ENCODE measurements at regions not wholly inside any gene's neighbourhood (a gene's known extent, or its start where the extent isn't known, plus 50 kb on each side); places are given as distances from the start of the nearest gene placed in this dataset.

- H3K27ac ChIP-seq (ENCODE audit: low read depth in 1 of 2, low read length in 1 of 2) = no peak overlapping the region
These were observed 76.5 kb upstream of the ALDH1A1 start for GRCh38 chr9:73029346-73029745.

GRCh38 chr9:73026375-73026774 lies 73.5 kb upstream of the ALDH1A1 start:
- WGBS = 88% methylated on average over 5 of the region's 5 CpGs
- no peak overlapping the region for H3K4me3 ChIP-seq (ENCODE audit: low read length in 2 of 2)
- no peaks in the 10 kb centered on the region for H3K4me1 ChIP-seq (ENCODE audit: control insufficient read depth in 2 of 2, insufficient read depth in 2 of 2, low read length in 2 of 2)
- no peak for DNase-seq (ENCODE audit: low read depth in 6 of 9, low spot score in 9 of 9)
- H3K27me3 ChIP-seq (ENCODE audit: control insufficient read depth in 2 of 2, insufficient read depth in 1 of 2, low read length in 1 of 2) = no peaks in the 10 kb centered on the region
- H3K27ac ChIP-seq (ENCODE audit: low read depth in 1 of 2, low read length in 1 of 2) = no peak overlapping the region
- H3K9me3 ChIP-seq (ENCODE audit: control insufficient read depth in 2 of 2, insufficient read depth in 1 of 2, low read length in 1 of 2) = no peaks in the 10 kb centered on the region
- H3K36me3 ChIP-seq (ENCODE audit: control insufficient read depth in 2 of 2, insufficient read depth in 2 of 2, low read length in 1 of 2) = no peaks in the 10 kb centered on the region

More at GRCh38 chr9:73029346-73029745, 76.5 kb upstream of the ALDH1A1 start:
- Histone ChIP-seq H3K9me3 (ENCODE audit: control insufficient read depth in 2 of 2, insufficient read depth in 1 of 2, low read length in 1 of 2) (no peaks in the 10 kb centered on the region), H3K4me3 (ENCODE audit: low read length in 2 of 2) (no peak overlapping the region), H3K27me3 (ENCODE audit: control insufficient read depth in 2 of 2, insufficient read depth in 1 of 2, low read length in 1 of 2) (no peaks in the 10 kb centered on the region), H3K4me1 (ENCODE audit: control insufficient read depth in 2 of 2, insufficient read depth in 2 of 2, low read length in 2 of 2) (no peaks in the 10 kb centered on the region), H3K36me3 (ENCODE audit: control insufficient read depth in 2 of 2, insufficient read depth in 2 of 2, low read length in 1 of 2) (no peaks in the 10 kb centered on the region)
- no peak for DNase-seq (ENCODE audit: low read depth in 6 of 9, low spot score in 9 of 9)

- no peaks in the 10 kb centered on the region for H3K27me3 ChIP-seq (ENCODE audit: control insufficient read depth in 2 of 2, insufficient read depth in 1 of 2, low read length in 1 of 2)
- 98% methylated on average over 6 of the region's 6 CpGs for WGBS
- H3K4me1 ChIP-seq (ENCODE audit: control insufficient read depth in 2 of 2, insufficient read depth in 2 of 2, low read length in 2 of 2) = no peaks in the 10 kb centered on the region
- H3K27ac ChIP-seq (ENCODE audit: low read depth in 1 of 2, low read length in 1 of 2) = no peak overlapping the region
- no peaks in the 10 kb centered on the region for H3K9me3 ChIP-seq (ENCODE audit: control insufficient read depth in 2 of 2, insufficient read depth in 1 of 2, low read length in 1 of 2)
- no peak overlapping the region for H3K4me3 ChIP-seq (ENCODE audit: low read length in 2 of 2)
- no peaks in the 10 kb centered on the region for H3K36me3 ChIP-seq (ENCODE audit: control insufficient read depth in 2 of 2, insufficient read depth in 2 of 2, low read length in 1 of 2)
- DNase-seq (ENCODE audit: low read depth in 6 of 9, low spot score in 9 of 9) = no peak
These were observed 71.8 kb upstream of the ALDH1A1 start for GRCh38 chr9:73024601-73025034.

- no peaks in the 10 kb centered on the region for H3K9me3 ChIP-seq (ENCODE audit: control insufficient read depth in 2 of 2, insufficient read depth in 1 of 2, low read length in 1 of 2)
- H3K36me3 ChIP-seq (ENCODE audit: control insufficient read depth in 2 of 2, insufficient read depth in 2 of 2, low read length in 1 of 2) = no peaks in the 10 kb centered on the region
- WGBS = 9% methylated on average over 7 of the region's 7 CpGs
- DNase-seq (ENCODE audit: low read depth in 6 of 9, low spot score in 9 of 9) = peak in 8 of 9 donors; percentile 11 to 68 (median 28)
- no peak overlapping the region for H3K4me3 ChIP-seq (ENCODE audit: low read length in 2 of 2)
- no peaks in the 10 kb centered on the region for H3K4me1 ChIP-seq (ENCODE audit: control insufficient read depth in 2 of 2, insufficient read depth in 2 of 2, low read length in 2 of 2)
- H3K27me3 ChIP-seq (ENCODE audit: control insufficient read depth in 2 of 2, insufficient read depth in 1 of 2, low read length in 1 of 2) = no peaks in the 10 kb centered on the region
- H3K27ac ChIP-seq (ENCODE audit: low read depth in 1 of 2, low read length in 1 of 2) = no peak overlapping the region
These were observed 70.2 kb upstream of the ALDH1A1 start for GRCh38 chr9:73023025-73023541.

GRCh38 chr9:73022353-73022752 lies 69.5 kb upstream of the ALDH1A1 start:
- Histone ChIP-seq H3K4me1 (ENCODE audit: control insufficient read depth in 2 of 2, insufficient read depth in 2 of 2, low read length in 2 of 2) (no peaks in the 10 kb centered on the region), H3K4me3 (ENCODE audit: low read length in 2 of 2) (no peak overlapping the region), H3K9me3 (ENCODE audit: control insufficient read depth in 2 of 2, insufficient read depth in 1 of 2, low read length in 1 of 2) (no peaks in the 10 kb centered on the region), H3K27ac (ENCODE audit: low read depth in 1 of 2, low read length in 1 of 2) (no peak overlapping the region), H3K36me3 (ENCODE audit: control insufficient read depth in 2 of 2, insufficient read depth in 2 of 2, low read length in 1 of 2) (no peaks in the 10 kb centered on the region), H3K27me3 (ENCODE audit: control insufficient read depth in 2 of 2, insufficient read depth in 1 of 2, low read length in 1 of 2) (no peaks in the 10 kb centered on the region)
- 93% methylated on average over 2 of the region's 2 CpGs for WGBS
- no peak for DNase-seq (ENCODE audit: low read depth in 6 of 9, low spot score in 9 of 9)

- H3K27me3 ChIP-seq (ENCODE audit: control insufficient read depth in 2 of 2, insufficient read depth in 1 of 2, low read length in 1 of 2) = no peaks in the 10 kb centered on the region
- no peak overlapping the region for H3K4me3 ChIP-seq (ENCODE audit: low read length in 2 of 2)
- no peak for DNase-seq (ENCODE audit: low read depth in 6 of 9, low spot score in 9 of 9)
- WGBS = 76% methylated on average over 3 of the region's 3 CpGs
- H3K36me3 ChIP-seq (ENCODE audit: control insufficient read depth in 2 of 2, insufficient read depth in 2 of 2, low read length in 1 of 2) = no peaks in the 10 kb centered on the region
- H3K27ac ChIP-seq (ENCODE audit: low read depth in 1 of 2, low read length in 1 of 2) = no peak overlapping the region
- no peaks in the 10 kb centered on the region for H3K4me1 ChIP-seq (ENCODE audit: control insufficient read depth in 2 of 2, insufficient read depth in 2 of 2, low read length in 2 of 2)
- no peaks in the 10 kb centered on the region for H3K9me3 ChIP-seq (ENCODE audit: control insufficient read depth in 2 of 2, insufficient read depth in 1 of 2, low read length in 1 of 2)
These were observed 68.0 kb upstream of the ALDH1A1 start for GRCh38 chr9:73020877-73021276.

- H3K4me3 ChIP-seq (ENCODE audit: low read length in 2 of 2) = no peak overlapping the region
- no peaks in the 10 kb centered on the region for H3K4me1 ChIP-seq (ENCODE audit: control insufficient read depth in 2 of 2, insufficient read depth in 2 of 2, low read length in 2 of 2)
- no peaks in the 10 kb centered on the region for H3K9me3 ChIP-seq (ENCODE audit: control insufficient read depth in 2 of 2, insufficient read depth in 1 of 2, low read length in 1 of 2)
- H3K27ac ChIP-seq (ENCODE audit: low read depth in 1 of 2, low read length in 1 of 2) = no peak overlapping the region
- no peaks in the 10 kb centered on the region for H3K36me3 ChIP-seq (ENCODE audit: control insufficient read depth in 2 of 2, insufficient read depth in 2 of 2, low read length in 1 of 2)
- no peak for DNase-seq (ENCODE audit: low read depth in 6 of 9, low spot score in 9 of 9)
- no peaks in the 10 kb centered on the region for H3K27me3 ChIP-seq (ENCODE audit: control insufficient read depth in 2 of 2, insufficient read depth in 1 of 2, low read length in 1 of 2)
These were observed 61.2 kb upstream of the ALDH1A1 start for GRCh38 chr9:73014011-73014410.

- Histone ChIP-seq H3K4me3 (ENCODE audit: low read length in 2 of 2) (no peak overlapping the region), H3K27ac (ENCODE audit: low read depth in 1 of 2, low read length in 1 of 2) (no peak overlapping the region), H3K36me3 (ENCODE audit: control insufficient read depth in 2 of 2, insufficient read depth in 2 of 2, low read length in 1 of 2) (no peaks in the 10 kb centered on the region), H3K4me1 (ENCODE audit: control insufficient read depth in 2 of 2, insufficient read depth in 2 of 2, low read length in 2 of 2) (no peaks in the 10 kb centered on the region), H3K9me3 (ENCODE audit: control insufficient read depth in 2 of 2, insufficient read depth in 1 of 2, low read length in 1 of 2) (no peaks in the 10 kb centered on the region), H3K27me3 (ENCODE audit: control insufficient read depth in 2 of 2, insufficient read depth in 1 of 2, low read length in 1 of 2) (no peaks in the 10 kb centered on the region)
- WGBS = 97% methylated on average over 2 of the region's 2 CpGs
- DNase-seq (ENCODE audit: low read depth in 6 of 9, low spot score in 9 of 9) = no peak
These were observed 59.1 kb upstream of the ALDH1A1 start for GRCh38 chr9:73011956-73012355.

GRCh38 chr9:73011181-73011750 lies 58.4 kb upstream of the ALDH1A1 start:
- no peaks in the 10 kb centered on the region for H3K9me3 ChIP-seq (ENCODE audit: control insufficient read depth in 2 of 2, insufficient read depth in 1 of 2, low read length in 1 of 2)
- no peak for DNase-seq (ENCODE audit: low read depth in 6 of 9, low spot score in 9 of 9)
- H3K4me3 ChIP-seq (ENCODE audit: low read length in 2 of 2) = no peak overlapping the region
- no peaks in the 10 kb centered on the region for H3K36me3 ChIP-seq (ENCODE audit: control insufficient read depth in 2 of 2, insufficient read depth in 2 of 2, low read length in 1 of 2)
- H3K27me3 ChIP-seq (ENCODE audit: control insufficient read depth in 2 of 2, insufficient read depth in 1 of 2, low read length in 1 of 2) = no peaks in the 10 kb centered on the region
- H3K4me1 ChIP-seq (ENCODE audit: control insufficient read depth in 2 of 2, insufficient read depth in 2 of 2, low read length in 2 of 2) = no peaks in the 10 kb centered on the region
- no peak overlapping the region for H3K27ac ChIP-seq (ENCODE audit: low read depth in 1 of 2, low read length in 1 of 2)
- WGBS = 89% methylated on average over 2 of the region's 2 CpGs

All from thymus (tissue), 11 donors.